ENCODE measurements at regions not wholly inside any gene's neighbourhood (a gene's known extent, or its start where the extent isn't known, plus 50 kb on each side); places are given as distances from the start of the nearest gene placed in this dataset.

DNA sequence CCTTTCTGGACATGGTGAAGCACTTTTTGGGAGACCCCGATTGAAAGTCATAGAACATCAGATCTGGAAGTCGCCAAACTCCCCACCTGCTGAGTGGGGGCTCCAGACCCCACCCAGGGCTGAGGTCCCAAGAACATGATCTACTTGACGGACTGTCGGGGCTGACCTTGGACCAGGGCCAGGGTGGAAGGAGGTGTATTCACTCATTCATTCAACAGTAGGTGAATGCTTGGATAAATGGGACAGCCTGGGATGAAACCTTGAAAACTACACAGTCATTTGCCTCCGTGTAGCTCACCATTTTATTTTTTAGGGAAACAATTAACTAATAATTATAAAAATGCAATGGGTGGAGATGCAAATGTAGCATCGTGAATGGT lies 629.0 kb downstream of the BRD1 start:
- Histone ChIP-seq H3K27me3 (replicated peaks; ENCODE audit: control insufficient read depth, insufficient read depth, low read length) (no peaks in the 10 kb centered on the region), H3K36me3 (ENCODE audit: control insufficient read depth, insufficient read depth, low read length) (no peaks in the 10 kb centered on the region), H3K4me3 (replicated peaks; ENCODE audit: low read depth, low read length) (no peak overlapping the region)
- no peak for TF ChIP-seq CTCF (IDR thresholded peaks at IDR 0.05; ENCODE audit: insufficient read depth, low read length, poor library complexity, severe bottlenecking)
- no peak for DNase-seq (ENCODE audit: extremely low read depth, insufficient read length)

DNA sequence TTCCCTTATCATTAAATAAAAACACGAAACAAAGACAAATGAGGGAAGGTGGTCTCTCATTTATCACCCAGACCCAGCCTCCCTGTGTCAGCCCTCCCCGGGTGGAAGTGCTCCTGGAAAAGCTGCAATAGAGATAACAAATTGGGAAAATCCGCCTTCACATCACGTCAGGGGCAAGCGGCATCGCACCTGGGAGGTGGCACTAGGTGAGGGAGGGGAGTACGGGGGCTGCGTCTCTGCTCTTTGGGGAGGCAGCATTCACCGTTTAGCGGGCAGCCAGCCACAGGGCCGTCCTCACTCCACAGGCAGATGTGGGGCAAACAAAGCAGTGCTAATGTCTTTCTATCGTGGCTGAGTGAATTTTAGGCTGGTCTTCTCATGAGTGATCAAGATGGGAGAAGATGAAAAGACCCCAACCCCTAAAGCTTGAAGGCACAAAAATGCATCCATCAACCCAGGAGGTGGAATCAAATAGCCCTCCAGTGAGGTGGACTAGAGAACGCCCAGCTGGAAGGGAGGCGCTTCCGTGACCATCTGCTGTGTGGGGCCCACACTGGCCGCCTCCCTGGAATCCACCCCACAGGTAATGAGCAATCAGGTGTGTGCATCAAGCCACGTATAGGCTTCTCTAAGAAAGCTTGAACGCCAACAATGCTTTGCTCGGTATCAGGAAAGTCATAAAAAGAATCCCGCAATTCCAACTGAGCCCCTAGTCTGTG lies 629.5 kb downstream of the BRD1 start:
- H3K27me3 ChIP-seq (replicated peaks; ENCODE audit: control insufficient read depth, insufficient read depth, low read length) = no peaks in the 10 kb centered on the region
- H3K36me3 ChIP-seq (ENCODE audit: control insufficient read depth, insufficient read depth, low read length) = no peaks in the 10 kb centered on the region
- no peak for DNase-seq (ENCODE audit: extremely low read depth, insufficient read length)
- no peak for TF ChIP-seq CTCF (IDR thresholded peaks at IDR 0.05; ENCODE audit: insufficient read depth, low read length, poor library complexity, severe bottlenecking)
- H3K4me3 ChIP-seq (replicated peaks; ENCODE audit: low read depth, low read length) = no peak overlapping the region

- Histone ChIP-seq H3K36me3 (ENCODE audit: control insufficient read depth, insufficient read depth, low read length) (no peaks in the 10 kb centered on the region), H3K4me3 (replicated peaks; ENCODE audit: low read depth, low read length) (no peak overlapping the region), H3K27me3 (replicated peaks; ENCODE audit: control insufficient read depth, insufficient read depth, low read length) (no peaks in the 10 kb centered on the region)
- DNase-seq (ENCODE audit: extremely low read depth, insufficient read length) = no peak
- TF ChIP-seq CTCF (IDR thresholded peaks at IDR 0.05; ENCODE audit: insufficient read depth, low read length, poor library complexity, severe bottlenecking) = no peak
These were observed 630.2 kb downstream of the BRD1 start for GRCh38 chr22:49197505-49197904.

GRCh38 chr22:49196046-49196511 lies 631.6 kb downstream of the BRD1 start:
- Histone ChIP-seq H3K4me3 (replicated peaks; ENCODE audit: low read depth, low read length) (no peak overlapping the region), H3K36me3 (ENCODE audit: control insufficient read depth, insufficient read depth, low read length) (no peaks in the 10 kb centered on the region), H3K27me3 (replicated peaks; ENCODE audit: control insufficient read depth, insufficient read depth, low read length) (no peaks in the 10 kb centered on the region)
- DNase-seq (ENCODE audit: extremely low read depth, insufficient read length) = no peak
- TF ChIP-seq CTCF (IDR thresholded peaks at IDR 0.05; ENCODE audit: insufficient read depth, low read length, poor library complexity, severe bottlenecking) = no peak

- DNase-seq (ENCODE audit: extremely low read depth, insufficient read length) = no peak
- no peak for TF ChIP-seq CTCF (IDR thresholded peaks at IDR 0.05; ENCODE audit: insufficient read depth, low read length, poor library complexity, severe bottlenecking)
These were observed 632.0 kb downstream of the BRD1 start for GRCh38 chr22:49195636-49196035.

More at GRCh38 chr22:49195636-49196035, 632.0 kb downstream of the BRD1 start:
- H3K27me3 ChIP-seq (replicated peaks; ENCODE audit: control insufficient read depth, insufficient read depth, low read length) = no peaks in the 10 kb centered on the region
- H3K4me3 ChIP-seq (replicated peaks; ENCODE audit: low read depth, low read length) = no peak overlapping the region
- H3K36me3 ChIP-seq (ENCODE audit: control insufficient read depth, insufficient read depth, low read length) = no peaks in the 10 kb centered on the region
